ENCODE measurements at regions not wholly inside any gene's neighbourhood (a gene's known extent, or its start where the extent isn't known, plus 50 kb on each side); places are given as distances from the start of the nearest gene placed in this dataset.

- H3K9me3 Mint-ChIP-seq: peaks cover 0 to 5% (median 0%) of the 10 kb centered on the region in 6 donors
- H3K27ac Mint-ChIP-seq: no peak overlapping the region
- no peak overlapping the region for H3K4me3 Mint-ChIP-seq
- no peak for DNase-seq
- H3K36me3 Mint-ChIP-seq: no peaks in the 10 kb centered on the region
- H3K27me3 Mint-ChIP-seq (ENCODE audit: low read depth in 3 of 3): peaks cover 0 to 4% (median 0%) of the 10 kb centered on the region in 3 donors
- no peaks in the 10 kb centered on the region for H3K4me1 Mint-ChIP-seq
Measured at GRCh38 chr17:72338847-72339790, 218.3 kb downstream of the SOX9 start.

GRCh38 chr17:72340836-72341235 lies 220.0 kb downstream of the SOX9 start:
- peaks cover 0 to 4% (median 2%) of the 10 kb centered on the region in 3 donors for H3K27me3 Mint-ChIP-seq (ENCODE audit: low read depth in 3 of 3)
- no peak overlapping the region for H3K4me3 Mint-ChIP-seq
- peaks cover 0 to 11% (median 0%) of the 10 kb centered on the region in 6 donors for H3K9me3 Mint-ChIP-seq
- H3K27ac Mint-ChIP-seq: no peak overlapping the region
- DNase-seq: no peak
- no peaks in the 10 kb centered on the region for H3K36me3 Mint-ChIP-seq
- no peaks in the 10 kb centered on the region for H3K4me1 Mint-ChIP-seq

GRCh38 chr17:72342061-72342460 lies 221.2 kb downstream of the SOX9 start:
- no peak for DNase-seq
- no peak overlapping the region for H3K4me3 Mint-ChIP-seq
- peaks cover 0 to 13% (median 0%) of the 10 kb centered on the region in 6 donors for H3K9me3 Mint-ChIP-seq
- H3K27ac Mint-ChIP-seq: no peak overlapping the region
- H3K4me1 Mint-ChIP-seq: no peaks in the 10 kb centered on the region
- H3K27me3 Mint-ChIP-seq (ENCODE audit: low read depth in 3 of 3): peaks cover 0 to 4% (median 2%) of the 10 kb centered on the region in 3 donors
- H3K36me3 Mint-ChIP-seq: no peaks in the 10 kb centered on the region

- peaks cover 0 to 13% (median 0%) of the 10 kb centered on the region in 6 donors for H3K9me3 Mint-ChIP-seq
- peaks cover 0 to 6% (median 2%) of the 10 kb centered on the region in 3 donors for H3K27me3 Mint-ChIP-seq (ENCODE audit: low read depth in 3 of 3)
- no peaks in the 10 kb centered on the region for H3K36me3 Mint-ChIP-seq
- no peak overlapping the region for H3K4me3 Mint-ChIP-seq
- no peaks in the 10 kb centered on the region for H3K4me1 Mint-ChIP-seq
- no peak overlapping the region for H3K27ac Mint-ChIP-seq
- no peak for DNase-seq
Measured at GRCh38 chr17:72342627-72343527, 222.1 kb downstream of the SOX9 start.

- Mint-ChIP-seq H3K4me3 (no peak overlapping the region), H3K27ac (no peak overlapping the region), H3K36me3 (no peaks in the 10 kb centered on the region), H3K4me1 (no peaks in the 10 kb centered on the region), H3K27me3 (ENCODE audit: low read depth in 3 of 3) (peaks cover 0 to 6% (median 2%) of the 10 kb centered on the region in 3 donors), H3K9me3 (peaks cover 0 to 13% (median 0%) of the 10 kb centered on the region in 6 donors)
- DNase-seq: no peak
Measured at GRCh38 chr17:72343911-72344310, 223.1 kb downstream of the SOX9 start.

GRCh38 chr17:72344613-72345012 lies 223.8 kb downstream of the SOX9 start:
- no peak overlapping the region for H3K27ac Mint-ChIP-seq
- peaks cover 0 to 4% (median 2%) of the 10 kb centered on the region in 3 donors for H3K27me3 Mint-ChIP-seq (ENCODE audit: low read depth in 3 of 3)
- H3K4me1 Mint-ChIP-seq: no peaks in the 10 kb centered on the region
- DNase-seq: no peak
- H3K9me3 Mint-ChIP-seq: peaks cover 0 to 13% (median 0%) of the 10 kb centered on the region in 6 donors
- no peak overlapping the region for H3K4me3 Mint-ChIP-seq
- no peaks in the 10 kb centered on the region for H3K36me3 Mint-ChIP-seq

- Mint-ChIP-seq H3K27me3 (ENCODE audit: low read depth in 3 of 3) (peaks cover 0 to 4% (median 2%) of the 10 kb centered on the region in 3 donors), H3K9me3 (peaks cover 0 to 13% (median 0%) of the 10 kb centered on the region in 6 donors), H3K27ac (no peak overlapping the region), H3K4me1 (no peaks in the 10 kb centered on the region), H3K4me3 (no peak overlapping the region), H3K36me3 (no peaks in the 10 kb centered on the region)
- DNase-seq: no peak
Measured at GRCh38 chr17:72345088-72345487, 224.3 kb downstream of the SOX9 start.

- H3K36me3 Mint-ChIP-seq: no peaks in the 10 kb centered on the region
- H3K9me3 Mint-ChIP-seq: peaks cover 0 to 10% (median 0%) of the 10 kb centered on the region in 6 donors
- H3K27me3 Mint-ChIP-seq (ENCODE audit: low read depth in 3 of 3): peaks cover 0 to 4% (median 2%) of the 10 kb centered on the region in 3 donors
- no peak overlapping the region for H3K4me3 Mint-ChIP-seq
- H3K4me1 Mint-ChIP-seq: no peaks in the 10 kb centered on the region
- H3K27ac Mint-ChIP-seq: no peak overlapping the region
- DNase-seq: no peak
Measured at GRCh38 chr17:72345536-72345935, 224.7 kb downstream of the SOX9 start.

GRCh38 chr17:72346306-72346705 lies 225.5 kb downstream of the SOX9 start:
- Mint-ChIP-seq H3K27ac (no peak overlapping the region), H3K36me3 (no peaks in the 10 kb centered on the region), H3K4me1 (no peaks in the 10 kb centered on the region), H3K4me3 (no peak overlapping the region), H3K27me3 (ENCODE audit: low read depth in 3 of 3) (peaks cover 0 to 4% (median 2%) of the 10 kb centered on the region in 3 donors), H3K9me3 (peaks cover 0 to 10% (median 0%) of the 10 kb centered on the region in 6 donors)
- DNase-seq: no peak

- Mint-ChIP-seq H3K9me3 (peaks cover 0 to 10% (median 0%) of the 10 kb centered on the region in 6 donors), H3K36me3 (no peaks in the 10 kb centered on the region), H3K27me3 (ENCODE audit: low read depth in 3 of 3) (peaks cover 0 to 4% (median 2%) of the 10 kb centered on the region in 3 donors), H3K27ac (no peak overlapping the region), H3K4me1 (no peaks in the 10 kb centered on the region), H3K4me3 (no peak overlapping the region)
- no peak for DNase-seq
Measured at GRCh38 chr17:72349011-72349410, 228.2 kb downstream of the SOX9 start.

- Mint-ChIP-seq H3K9me3 (peaks cover 0 to 9% (median 0%) of the 10 kb centered on the region in 6 donors), H3K4me3 (no peak overlapping the region), H3K4me1 (no peaks in the 10 kb centered on the region), H3K36me3 (no peaks in the 10 kb centered on the region), H3K27ac (no peak overlapping the region), H3K27me3 (ENCODE audit: low read depth in 3 of 3) (peaks cover 0 to 4% (median 2%) of the 10 kb centered on the region in 3 donors)
- no peak for DNase-seq
Measured at GRCh38 chr17:72349491-72349995, 228.7 kb downstream of the SOX9 start.

GRCh38 chr17:72350073-72350472 lies 229.3 kb downstream of the SOX9 start:
- Mint-ChIP-seq H3K9me3 (peaks cover 0 to 5% (median 0%) of the 10 kb centered on the region in 6 donors), H3K27me3 (ENCODE audit: low read depth in 3 of 3) (peaks cover 0 to 4% (median 2%) of the 10 kb centered on the region in 3 donors), H3K4me3 (no peak overlapping the region), H3K36me3 (no peaks in the 10 kb centered on the region), H3K4me1 (no peaks in the 10 kb centered on the region), H3K27ac (no peak overlapping the region)
- DNase-seq: no peak

GRCh38 chr17:72351365-72351764 lies 230.5 kb downstream of the SOX9 start:
- Mint-ChIP-seq H3K27me3 (ENCODE audit: low read depth in 3 of 3) (peaks cover 0 to 4% (median 0%) of the 10 kb centered on the region in 3 donors), H3K27ac (no peak overlapping the region), H3K4me1 (no peaks in the 10 kb centered on the region), H3K4me3 (no peak overlapping the region), H3K9me3 (peaks cover 0 to under 1% (median 0%) of the 10 kb centered on the region in 6 donors), H3K36me3 (no peaks in the 10 kb centered on the region)
- DNase-seq: no peak
